Panc1 (cell line): ENCODE measurements at regions not wholly inside any gene's neighbourhood (a gene's known extent, or its start where the extent isn't known, plus 50 kb on each side); places are given as distances from the start of the nearest gene placed in this dataset.

Source experiments
- ATAC-seq: fragments of 200-7000 bp; cut with Tn5 transposase; 2 replicates; pipeline ENCODE4 v1.9.1; 2020; ENCODE audit warnings: mild to moderate bottlenecking, moderate library complexity
- BruUV-seq: library from RNA; stranded (reverse); fragments of 400-500 nt; replicated peaks from 2 replicates; lab custom pipeline; 2021; lab: Mats Ljungman, UMichigan
- CTCF ChIA-PET: fragments of 300-600 bp; sonication (Branson Sonifier 250); formaldehyde crosslinking; loops from one replicate; lab custom pipeline; 2022; ENCODE audit warnings: antibody characterized with exemption; lab: Charles Lee
- POLR2A ChIA-PET: fragments of 300-600 bp; sonication (Branson Sonifier 250); formaldehyde crosslinking; loops from one replicate; lab custom pipeline; 2022; ENCODE audit warnings: antibody characterized with exemption; lab: Charles Lee
- DNase-seq: peaks from one replicate; pipeline ENCODE4 v3.0.0-alpha.2; 2010; ENCODE audit warnings: low read depth, low spot score
- H3K27ac ChIP-seq: 2 replicates; pipeline ENCODE4 v1.5.1; 2011; ENCODE audit warnings: mild to moderate bottlenecking, low read length, inconsistent platforms
- H3K27me3 ChIP-seq: fragments of 200-500 bp; sonication (Bioruptor generic); 2 replicates; pipeline ENCODE4 v1.6.0; 2014; ENCODE audit warnings: low read length, inconsistent platforms; ENCODE audit not compliant: control insufficient read depth, insufficient read depth
- H3K36me3 ChIP-seq: fragments of 200-500 bp; sonication (Bioruptor generic); 2 replicates; pipeline ENCODE4 v1.5.1; 2014; ENCODE audit warnings: inconsistent platforms, mild to moderate bottlenecking, low read length, moderate library complexity; ENCODE audit not compliant: control insufficient read depth, insufficient read depth
- H3K4me1 ChIP-seq: 2 replicates; pipeline ENCODE4 v1.5.1; 2011; ENCODE audit warnings: inconsistent platforms, mild to moderate bottlenecking, low read length, moderate library complexity; ENCODE audit not compliant: control insufficient read depth, insufficient read depth
- H3K4me3 ChIP-seq, 2 experiments: 2 replicates each; pipeline ENCODE4 v1.5.1; 2011 to 2012; ENCODE audit warnings: low read depth in 2 of 2, low read length in 2 of 2, mild to moderate bottlenecking in 2 of 2, inconsistent platforms in 1 of 2, moderate library complexity in 1 of 2
- H3K9me3 ChIP-seq: fragments of 200-500 bp; sonication (Bioruptor generic); 2 replicates; pipeline ENCODE4 v1.5.1; 2014; ENCODE audit warnings: low read depth, mild to moderate bottlenecking, inconsistent platforms, low read length, moderate library complexity; ENCODE audit not compliant: control insufficient read depth, insufficient read depth
- POLR2AphosphoS5 ChIP-seq: IDR thresholded peaks from 2 replicates; pipeline ENCODE4 v1.6.1; 2012; ENCODE audit warnings: mild to moderate bottlenecking, low read depth, low read length, moderate library complexity
- SIN3A ChIP-seq: IDR thresholded peaks from 2 replicates; pipeline ENCODE4 v1.6.1; 2012; ENCODE audit warnings: low read depth, mild to moderate bottlenecking, low read length, moderate library complexity, borderline replicate concordance; ENCODE audit not compliant: insufficient read depth
- TCF7L2 ChIP-seq: IDR thresholded peaks from 2 replicates; pipeline ENCODE4 v1.6.1; 2011; ENCODE audit warnings: mild to moderate bottlenecking, low read depth, low read length, inconsistent platforms
- in situ Hi-C: cut with HindIII; loops from 2 replicates; pipeline ENCODE4 v1.10.0; 2016; ENCODE audit warnings: low sequenced_read_pairs, low pct_unique_long_range_greater_than_20kb
- intact Hi-C: fragments of 100-400 bp; cut with micrococcal nuclease; formaldehyde crosslinking; loops from one replicate; pipeline ENCODE4 v1.10.0; 2022; ENCODE audit not compliant: unreplicated experiment
- TF ChIP-seq, protein P1 (sequence below), 2 experiments: IDR thresholded peaks; 2 replicates each; pipeline ENCODE4 v1.6.1; 2011 to 2012; ENCODE audit warnings: low read depth in 2 of 2, control low read depth in 1 of 2, low read length in 1 of 2, mild to moderate bottlenecking in 1 of 2, moderate library complexity in 1 of 2; ENCODE audit not compliant: insufficient read depth in 1 of 2
- TF ChIP-seq, protein P2 (sequence below): fragments of 450-650 bp; IDR thresholded peaks from 2 replicates; pipeline ENCODE4 v1.5.1; 2017; ENCODE audit warnings: mild to moderate bottlenecking

- no peak overlapping the region for H3K4me3 ChIP-seq
- DNase-seq: no peak
- no peaks in the 10 kb centered on the region for H3K36me3 ChIP-seq
- ATAC-seq: no peak
- intact Hi-C loops: no loop called here
- TF ChIP-seq POLR2AphosphoS5 (no peak), SIN3A (no peak), TCF7L2 (no peak)
- TF ChIP-seq, protein P1, sequence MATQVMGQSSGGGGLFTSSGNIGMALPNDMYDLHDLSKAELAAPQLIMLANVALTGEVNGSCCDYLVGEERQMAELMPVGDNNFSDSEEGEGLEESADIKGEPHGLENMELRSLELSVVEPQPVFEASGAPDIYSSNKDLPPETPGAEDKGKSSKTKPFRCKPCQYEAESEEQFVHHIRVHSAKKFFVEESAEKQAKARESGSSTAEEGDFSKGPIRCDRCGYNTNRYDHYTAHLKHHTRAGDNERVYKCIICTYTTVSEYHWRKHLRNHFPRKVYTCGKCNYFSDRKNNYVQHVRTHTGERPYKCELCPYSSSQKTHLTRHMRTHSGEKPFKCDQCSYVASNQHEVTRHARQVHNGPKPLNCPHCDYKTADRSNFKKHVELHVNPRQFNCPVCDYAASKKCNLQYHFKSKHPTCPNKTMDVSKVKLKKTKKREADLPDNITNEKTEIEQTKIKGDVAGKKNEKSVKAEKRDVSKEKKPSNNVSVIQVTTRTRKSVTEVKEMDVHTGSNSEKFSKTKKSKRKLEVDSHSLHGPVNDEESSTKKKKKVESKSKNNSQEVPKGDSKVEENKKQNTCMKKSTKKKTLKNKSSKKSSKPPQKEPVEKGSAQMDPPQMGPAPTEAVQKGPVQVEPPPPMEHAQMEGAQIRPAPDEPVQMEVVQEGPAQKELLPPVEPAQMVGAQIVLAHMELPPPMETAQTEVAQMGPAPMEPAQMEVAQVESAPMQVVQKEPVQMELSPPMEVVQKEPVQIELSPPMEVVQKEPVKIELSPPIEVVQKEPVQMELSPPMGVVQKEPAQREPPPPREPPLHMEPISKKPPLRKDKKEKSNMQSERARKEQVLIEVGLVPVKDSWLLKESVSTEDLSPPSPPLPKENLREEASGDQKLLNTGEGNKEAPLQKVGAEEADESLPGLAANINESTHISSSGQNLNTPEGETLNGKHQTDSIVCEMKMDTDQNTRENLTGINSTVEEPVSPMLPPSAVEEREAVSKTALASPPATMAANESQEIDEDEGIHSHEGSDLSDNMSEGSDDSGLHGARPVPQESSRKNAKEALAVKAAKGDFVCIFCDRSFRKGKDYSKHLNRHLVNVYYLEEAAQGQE (IDR thresholded peaks at IDR 0.05; ENCODE audit: insufficient read depth in 1 of 2, low read depth in 2 of 2, low read length in 1 of 2): no peak
- TF ChIP-seq, protein P2, sequence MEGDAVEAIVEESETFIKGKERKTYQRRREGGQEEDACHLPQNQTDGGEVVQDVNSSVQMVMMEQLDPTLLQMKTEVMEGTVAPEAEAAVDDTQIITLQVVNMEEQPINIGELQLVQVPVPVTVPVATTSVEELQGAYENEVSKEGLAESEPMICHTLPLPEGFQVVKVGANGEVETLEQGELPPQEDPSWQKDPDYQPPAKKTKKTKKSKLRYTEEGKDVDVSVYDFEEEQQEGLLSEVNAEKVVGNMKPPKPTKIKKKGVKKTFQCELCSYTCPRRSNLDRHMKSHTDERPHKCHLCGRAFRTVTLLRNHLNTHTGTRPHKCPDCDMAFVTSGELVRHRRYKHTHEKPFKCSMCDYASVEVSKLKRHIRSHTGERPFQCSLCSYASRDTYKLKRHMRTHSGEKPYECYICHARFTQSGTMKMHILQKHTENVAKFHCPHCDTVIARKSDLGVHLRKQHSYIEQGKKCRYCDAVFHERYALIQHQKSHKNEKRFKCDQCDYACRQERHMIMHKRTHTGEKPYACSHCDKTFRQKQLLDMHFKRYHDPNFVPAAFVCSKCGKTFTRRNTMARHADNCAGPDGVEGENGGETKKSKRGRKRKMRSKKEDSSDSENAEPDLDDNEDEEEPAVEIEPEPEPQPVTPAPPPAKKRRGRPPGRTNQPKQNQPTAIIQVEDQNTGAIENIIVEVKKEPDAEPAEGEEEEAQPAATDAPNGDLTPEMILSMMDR: no peak
- H3K9me3 ChIP-seq: no peaks in the 10 kb centered on the region
- in situ Hi-C loops: no loop called here
- POLR2A ChIA-PET: interaction anchor here (0.7 kb wide), 1 partner anchor 244 kb away, joined by 6 read pairs; no protein-coding TSS in a partner anchor
- no TSS peak for BruUV-seq
- no peak overlapping the region for H3K27ac ChIP-seq
- no peaks in the 10 kb centered on the region for H3K4me1 ChIP-seq
- no peaks in the 10 kb centered on the region for H3K27me3 ChIP-seq
- CTCF ChIA-PET: no interaction called here
These were observed 94.3 kb downstream of the GLUL start for GRCh38 chr1:182297335-182297734.

DNA sequence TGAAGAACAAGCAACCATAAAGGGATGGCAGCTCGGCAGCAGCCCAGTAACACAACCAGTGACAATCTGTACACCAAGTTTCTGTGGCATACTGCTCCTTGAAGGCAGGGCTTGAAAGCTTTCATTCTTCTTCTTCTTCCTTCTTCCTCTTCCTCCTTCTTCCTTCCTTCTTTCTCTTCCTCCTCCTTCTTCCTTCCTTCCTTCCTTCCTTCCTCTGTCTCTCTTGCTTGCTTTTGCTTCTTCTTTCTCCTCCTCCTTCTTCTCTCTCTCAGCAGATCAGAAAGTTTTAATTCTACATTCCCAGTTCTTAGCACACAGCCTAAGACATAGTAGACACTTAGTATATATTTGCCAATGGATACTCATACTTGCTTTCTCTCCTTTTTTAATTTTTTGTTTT is 95.9 kb downstream of the GLUL start:
- no peak for ATAC-seq
- H3K36me3 ChIP-seq: no peaks in the 10 kb centered on the region
- no peak overlapping the region for H3K27ac ChIP-seq
- H3K4me3 ChIP-seq: no peak overlapping the region
- intact Hi-C loops (no loop called here), in situ Hi-C loops (no loop called here)
- DNase-seq: no peak
- H3K27me3 ChIP-seq: no peaks in the 10 kb centered on the region
- CTCF ChIA-PET: no interaction called here
- POLR2A ChIA-PET: no interaction called here
- BruUV-seq: no TSS peak
- H3K4me1 ChIP-seq: no peaks in the 10 kb centered on the region
- TF ChIP-seq SIN3A: no peak
- TF ChIP-seq POLR2AphosphoS5: no peak
- TF ChIP-seq TCF7L2: no peak
- TF ChIP-seq, protein P1 (IDR thresholded peaks at IDR 0.05; ENCODE audit: insufficient read depth in 1 of 2, low read depth in 2 of 2, low read length in 1 of 2): no peak
- TF ChIP-seq, protein P2: no peak
- H3K9me3 ChIP-seq: no peaks in the 10 kb centered on the region
